ENCODE measurements at regions not wholly inside any gene's neighbourhood (a gene's known extent, or its start where the extent isn't known, plus 50 kb on each side); places are given as distances from the start of the nearest gene placed in this dataset.
"Not testable (repeated sequence)": the region's sequence is repeated elsewhere in the genome, so short reads cannot be mapped to it uniquely, and the experiment has no call there.

GRCh38 chr6:67879105-67879904 is 755.8 kb upstream of the ADGRB3 start (continued):
- peak; percentile 98 for TF ChIP-seq ZFPM2 (CRISPR knock-in tag; IDR thresholded peaks at IDR 0.05)
- TF ChIP-seq, protein P1, sequence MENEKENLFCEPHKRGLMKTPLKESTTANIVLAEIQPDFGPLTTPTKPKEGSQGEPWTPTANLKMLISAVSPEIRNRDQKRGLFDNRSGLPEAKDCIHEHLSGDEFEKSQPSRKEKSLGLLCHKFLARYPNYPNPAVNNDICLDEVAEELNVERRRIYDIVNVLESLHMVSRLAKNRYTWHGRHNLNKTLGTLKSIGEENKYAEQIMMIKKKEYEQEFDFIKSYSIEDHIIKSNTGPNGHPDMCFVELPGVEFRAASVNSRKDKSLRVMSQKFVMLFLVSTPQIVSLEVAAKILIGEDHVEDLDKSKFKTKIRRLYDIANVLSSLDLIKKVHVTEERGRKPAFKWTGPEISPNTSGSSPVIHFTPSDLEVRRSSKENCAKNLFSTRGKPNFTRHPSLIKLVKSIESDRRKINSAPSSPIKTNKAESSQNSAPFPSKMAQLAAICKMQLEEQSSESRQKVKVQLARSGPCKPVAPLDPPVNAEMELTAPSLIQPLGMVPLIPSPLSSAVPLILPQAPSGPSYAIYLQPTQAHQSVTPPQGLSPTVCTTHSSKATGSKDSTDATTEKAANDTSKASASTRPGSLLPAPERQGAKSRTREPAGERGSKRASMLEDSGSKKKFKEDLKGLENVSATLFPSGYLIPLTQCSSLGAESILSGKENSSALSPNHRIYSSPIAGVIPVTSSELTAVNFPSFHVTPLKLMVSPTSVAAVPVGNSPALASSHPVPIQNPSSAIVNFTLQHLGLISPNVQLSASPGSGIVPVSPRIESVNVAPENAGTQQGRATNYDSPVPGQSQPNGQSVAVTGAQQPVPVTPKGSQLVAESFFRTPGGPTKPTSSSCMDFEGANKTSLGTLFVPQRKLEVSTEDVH (IDR thresholded peaks at IDR 0.05; ENCODE audit: low read depth, partially characterized antibody): peak; percentile 60
- TF ChIP-seq ZNF830 (CRISPR knock-in tag; IDR thresholded peaks at IDR 0.05): peak; percentile 99
- peak; percentile 61 for TF ChIP-seq RBFOX2 (IDR thresholded peaks at IDR 0.05; ENCODE audit: low read depth, low read length)
- peak; percentile 88; the same call in 1 of the 2 replicates for TF ChIP-seq MYNN (IDR thresholded peaks at IDR 0.05)
- not testable (repeated sequence) for TF ChIP-seq MYNN (CRISPR knock-in tag; IDR thresholded peaks at IDR 0.05)
- peak; percentile 67 for TF ChIP-seq ZNF174 (CRISPR knock-in tag; IDR thresholded peaks at IDR 0.05)
- TF ChIP-seq GABPB2 (CRISPR knock-in tag; conservative IDR thresholded peaks at IDR 0.05): peak; percentile 96
- 0 out of 2 replicates have a peak, but pooled peaks have one; percentile 38 for TF ChIP-seq ZFP30 (CRISPR knock-in tag; IDR thresholded peaks at IDR 0.05; ENCODE audit: borderline replicate concordance)
- TF ChIP-seq NCOR1 (IDR thresholded peaks at IDR 0.05): peak; percentile 33; the same call in 1 of the 2 replicates
- peak; percentile 77 for TF ChIP-seq POLR2G (IDR thresholded peaks at IDR 0.05; ENCODE audit: low read depth, low read length)
- TF ChIP-seq TRIM24 (IDR thresholded peaks at IDR 0.05): peak in 1 of 2 experiments; percentile 8; a peak in 1 of 4 replicates
- peak; percentile 92 for TF ChIP-seq PHTF2 (CRISPR knock-in tag; IDR thresholded peaks at IDR 0.05)
- peak; percentile 96 for TF ChIP-seq ZNF717 (CRISPR knock-in tag; IDR thresholded peaks at IDR 0.05)
- TF ChIP-seq ADNP (tag; IDR thresholded peaks at IDR 0.05): peak; percentile 33; the same call in 1 of the 2 replicates
- TF ChIP-seq, protein P2, sequence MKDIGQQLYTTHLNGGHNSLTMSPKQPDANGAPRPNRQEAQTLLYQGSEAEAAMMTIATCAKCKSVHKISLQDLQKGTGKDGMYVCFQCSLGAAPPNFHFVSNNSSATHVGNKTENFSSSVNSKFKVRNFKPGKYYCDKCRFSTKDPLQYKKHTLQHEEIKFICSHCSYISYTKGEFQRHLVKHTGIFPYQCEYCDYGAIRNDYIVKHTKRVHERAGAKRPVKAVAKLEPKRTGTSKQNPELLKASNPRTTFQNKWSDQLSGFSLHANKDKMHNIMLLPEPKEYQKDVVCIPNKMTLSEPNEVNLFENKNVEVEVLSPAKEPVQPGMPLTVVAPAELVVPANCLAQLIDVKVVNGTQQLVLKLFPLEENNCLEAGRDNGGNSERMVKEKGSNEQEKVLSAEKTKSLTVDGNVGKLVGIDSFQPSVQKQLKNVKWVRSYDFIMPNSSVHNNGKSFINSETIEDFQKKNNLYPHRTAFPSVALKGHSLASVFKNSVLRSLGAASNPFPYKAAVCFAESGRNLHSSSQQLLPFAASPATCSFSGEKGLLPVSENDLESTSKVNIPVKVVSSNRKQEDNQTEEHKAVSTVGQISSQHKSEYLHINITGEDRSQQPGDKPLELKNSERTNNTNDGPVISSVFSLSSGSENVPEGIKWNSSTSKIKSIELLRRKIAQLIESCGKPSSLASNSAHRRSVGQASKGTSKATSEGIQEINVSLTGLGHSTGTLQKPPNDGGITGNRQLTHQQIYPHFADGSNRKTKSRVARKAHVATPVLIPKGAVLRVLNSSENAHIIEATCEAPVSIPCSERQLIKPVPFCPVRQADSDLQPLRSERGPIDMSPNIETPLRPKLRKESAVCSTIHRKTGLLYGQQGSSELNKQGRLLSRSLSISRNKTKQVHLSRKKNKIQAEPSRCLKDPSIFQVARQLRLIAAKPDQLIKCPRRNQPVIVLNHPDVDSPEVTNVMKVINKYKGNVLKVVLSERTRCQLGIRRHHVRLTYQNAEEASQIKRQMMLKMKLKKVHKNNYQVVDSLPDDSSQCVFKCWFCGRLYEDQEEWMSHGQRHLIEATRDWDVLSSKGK (CRISPR knock-in tag; IDR thresholded peaks at IDR 0.05): peak; percentile 90
- peak; percentile 81 for TF ChIP-seq ELF2 (CRISPR knock-in tag; IDR thresholded peaks at IDR 0.05)
- peak; percentile 97 for TF ChIP-seq ZBTB9 (CRISPR knock-in tag; IDR thresholded peaks at IDR 0.05)
- TF ChIP-seq HBP1 (CRISPR knock-in tag; IDR thresholded peaks at IDR 0.05): peak; percentile 94
- TF ChIP-seq RBM22 (IDR thresholded peaks at IDR 0.05; ENCODE audit: low read depth, low read length, poor library complexity, severe bottlenecking): peak; percentile 91

All from K562 (cell line).